Suppressor macrophage treated with lipopolysaccharide for 1 hour (primary cell): ENCODE measurements at regions not wholly inside any gene's neighbourhood (a gene's known extent, or its start where the extent isn't known, plus 50 kb on each side); places are given as distances from the start of the nearest gene placed in this dataset.

Experiments used
- DNase-seq, 3 donors: peaks; one replicate each; pipeline ENCODE4 v3.0.0-alpha.2; 2020 to 2022

DNA sequence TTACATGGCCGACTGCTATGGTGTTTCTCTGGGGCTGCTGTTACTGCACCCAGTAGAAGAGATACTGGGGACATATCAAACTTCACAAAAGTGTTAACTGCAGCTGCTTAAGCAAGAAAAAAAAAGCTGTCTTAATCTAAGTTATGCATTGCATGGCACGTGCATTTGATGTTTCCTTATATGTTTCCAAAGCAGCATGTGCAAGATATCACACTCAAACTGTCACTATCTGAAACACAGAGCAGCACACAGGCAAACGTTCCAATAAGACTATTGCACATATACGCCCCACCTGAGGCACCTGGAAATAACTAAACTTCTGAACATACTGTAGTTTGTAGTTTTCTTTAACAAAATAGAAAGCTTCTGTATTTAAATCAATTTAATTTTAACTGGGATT is 671.4 kb upstream of the ADGRL2 start:
- DNase-seq = no peak

DNA sequence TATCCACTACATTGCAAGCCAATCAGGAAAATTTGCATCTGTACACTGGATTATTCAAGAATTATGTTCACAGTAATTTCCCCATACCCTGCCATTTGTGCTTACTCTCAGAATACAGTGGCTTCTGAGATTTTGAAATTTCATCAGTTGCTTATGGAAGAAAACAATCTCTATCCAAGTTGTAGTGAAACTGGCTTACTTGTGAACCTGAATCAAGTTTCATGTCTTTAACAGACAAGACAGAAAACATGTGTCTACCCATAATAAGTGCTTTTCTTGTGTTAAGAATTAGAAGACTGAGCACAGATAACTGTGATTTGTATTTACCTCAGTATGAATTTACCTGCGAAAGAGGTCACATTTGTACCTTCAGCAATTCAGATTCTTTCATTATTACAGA is 672.7 kb upstream of the ADGRL2 start:
- DNase-seq = no peak

DNA sequence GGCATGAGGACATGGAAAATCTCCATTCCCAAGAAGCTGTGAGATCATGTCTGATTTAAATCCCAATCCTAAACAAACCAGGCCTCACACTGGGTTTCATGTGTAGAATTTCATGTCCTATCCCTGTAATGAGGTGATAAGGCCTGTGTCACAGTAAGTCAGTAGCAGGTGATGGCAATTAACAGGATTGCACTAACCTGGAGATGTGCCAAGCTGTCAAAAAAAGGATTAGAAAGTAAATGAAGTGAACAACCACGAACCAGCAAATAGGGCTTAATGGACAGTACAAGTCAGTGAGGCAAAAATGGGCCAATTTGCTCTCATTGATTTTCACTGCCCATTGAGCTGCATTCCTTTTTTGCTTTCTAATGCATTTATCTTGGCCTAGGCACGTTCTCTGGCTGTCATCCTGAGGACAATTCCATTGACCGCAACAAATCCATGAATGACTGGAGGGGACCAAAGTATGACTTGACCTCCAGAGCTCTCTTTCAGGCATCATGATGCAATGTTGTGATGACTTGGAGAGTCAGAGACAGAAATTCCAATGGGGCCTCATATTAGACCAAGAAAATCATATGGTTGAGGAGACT is 673.6 kb upstream of the ADGRL2 start:
- DNase-seq = no peak

DNA sequence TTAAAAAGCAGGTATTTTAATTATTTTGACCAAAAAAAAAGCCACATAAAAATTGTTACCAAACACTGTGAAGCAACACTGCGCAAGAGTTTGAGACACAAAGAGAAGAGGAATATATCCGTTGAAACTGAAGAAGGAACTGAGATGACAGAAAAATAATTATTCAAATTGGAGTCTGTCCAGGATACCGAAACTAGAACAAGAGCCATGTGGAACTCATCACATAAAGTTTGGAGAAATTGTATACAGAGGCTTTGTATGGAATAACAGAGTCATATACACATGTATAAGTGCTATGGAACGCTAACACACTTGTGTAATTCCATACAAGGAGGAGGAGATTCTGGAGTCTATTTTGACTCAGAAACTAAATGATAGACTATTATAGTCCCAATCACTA is 675.1 kb upstream of the ADGRL2 start:
- DNase-seq = peak in 2 of 3 donors; percentile 47 to 54

DNA sequence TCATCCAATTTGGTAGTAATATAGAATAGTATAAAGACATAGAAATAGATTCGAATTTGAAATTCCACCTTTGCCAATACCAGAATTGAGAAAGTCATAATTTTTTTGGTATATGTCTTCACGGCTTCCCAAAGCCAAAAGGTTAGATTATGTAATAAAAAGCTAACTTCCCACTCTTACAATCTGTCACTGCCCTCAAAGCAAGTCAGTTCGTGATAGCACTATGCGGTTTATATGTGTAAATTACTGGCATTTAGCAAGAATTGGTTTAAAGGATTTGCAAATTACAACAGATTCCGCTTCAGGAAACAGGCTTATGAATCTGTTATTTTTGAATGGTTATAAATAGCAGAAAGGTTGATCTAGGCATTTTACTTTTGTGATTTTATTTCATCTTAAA is 679.4 kb upstream of the ADGRL2 start:
- DNase-seq = peak in 2 of 3 donors; percentile 69 to 71

DNA sequence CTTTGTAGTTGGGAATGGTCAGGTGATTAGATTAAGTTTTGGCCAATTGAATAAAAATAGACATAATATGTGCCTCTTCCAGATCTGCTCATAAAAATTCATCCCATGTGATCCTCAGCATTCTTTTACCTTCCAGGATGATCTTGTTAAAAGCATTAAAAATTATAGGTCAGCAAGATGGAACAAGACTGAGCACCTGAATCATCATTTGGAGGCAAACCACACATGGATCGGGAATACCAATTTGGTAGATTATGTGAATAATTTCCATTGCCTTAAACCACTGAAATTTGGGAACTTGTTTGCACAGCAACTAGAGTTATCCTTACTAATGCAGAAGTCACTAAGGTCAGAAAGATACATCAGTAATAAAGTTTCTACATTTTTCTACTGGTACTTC is 681.4 kb upstream of the ADGRL2 start:
- no peak for DNase-seq

DNA sequence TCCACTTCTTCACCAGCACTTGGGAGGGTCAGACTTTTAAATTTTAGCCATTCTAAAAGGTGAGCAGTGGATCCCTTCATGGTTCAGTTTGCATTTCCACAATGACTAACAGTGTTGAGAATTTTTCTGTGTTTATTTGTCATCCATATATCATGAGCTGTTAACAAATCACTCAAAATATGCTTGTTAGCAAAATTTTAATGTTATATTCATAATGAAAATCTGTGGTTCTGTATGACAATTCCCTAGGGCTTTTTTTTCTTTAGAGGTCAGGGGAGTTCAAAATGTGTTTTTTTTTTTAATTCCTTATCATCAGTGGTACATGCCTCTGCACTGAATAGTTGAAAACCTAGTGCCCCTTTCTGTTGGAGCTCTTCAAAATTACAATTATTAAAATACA is 682.2 kb upstream of the ADGRL2 start:
- DNase-seq = peak in 1 of 3 donors; percentile 5

DNA sequence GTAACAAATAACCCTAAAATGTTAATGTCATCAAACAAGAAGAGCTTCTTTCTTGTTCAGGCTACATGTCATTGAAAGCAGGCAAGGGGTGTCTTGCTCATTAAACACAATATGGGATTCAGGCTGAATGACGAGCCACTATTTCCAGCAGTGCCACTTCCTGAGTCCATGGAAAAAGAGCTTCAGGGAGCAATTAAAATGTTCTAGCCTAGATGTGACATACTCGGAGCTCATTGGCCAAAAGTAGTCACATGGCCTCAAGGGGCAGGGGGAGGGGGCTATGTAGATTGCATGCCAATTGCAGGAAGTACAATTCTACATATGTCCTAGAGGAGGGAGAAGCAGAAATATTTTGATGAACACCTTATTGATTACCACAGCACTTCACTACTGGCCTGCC is 685.3 kb upstream of the ADGRL2 start:
- no peak for DNase-seq

DNA sequence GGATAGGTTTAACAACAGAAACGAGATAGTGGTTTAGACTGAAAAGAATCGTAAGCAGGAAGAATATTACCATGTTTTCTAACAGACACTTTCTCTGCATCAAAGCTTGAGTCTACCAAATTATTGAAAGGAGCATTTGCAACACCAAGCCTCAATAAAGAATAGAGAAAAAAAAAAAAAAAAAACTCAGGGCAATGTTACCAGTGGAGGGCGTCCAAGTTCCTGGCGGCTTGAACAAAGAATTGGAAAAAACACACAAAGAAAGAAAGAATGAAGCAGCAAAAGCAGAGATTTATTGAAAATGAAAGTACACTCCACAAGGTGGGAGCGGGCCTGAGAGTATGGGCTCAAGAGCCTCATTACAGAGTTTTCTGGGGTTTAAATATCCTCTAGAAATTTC is 686.5 kb upstream of the ADGRL2 start:
- no peak for DNase-seq

DNA sequence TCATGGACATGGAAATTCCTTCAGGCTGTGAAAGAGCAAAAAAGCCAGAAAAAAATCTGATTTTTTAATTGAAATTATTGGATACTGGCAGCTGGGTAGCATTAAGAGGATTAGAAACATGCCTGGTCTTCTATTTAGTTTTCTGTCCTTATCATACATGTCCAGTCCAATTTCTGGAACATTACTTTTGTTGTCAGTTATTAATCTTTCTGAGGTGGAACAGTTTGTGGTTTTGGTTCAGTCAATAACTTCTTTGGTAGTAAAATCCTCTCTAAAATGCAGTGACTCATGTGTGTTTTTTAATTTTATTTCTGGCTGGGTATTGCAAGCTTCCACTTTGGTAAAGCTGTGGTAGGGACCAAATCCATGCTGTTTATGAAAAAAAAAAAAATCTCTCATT is 687.0 kb upstream of the ADGRL2 start:
- DNase-seq = no peak

DNA sequence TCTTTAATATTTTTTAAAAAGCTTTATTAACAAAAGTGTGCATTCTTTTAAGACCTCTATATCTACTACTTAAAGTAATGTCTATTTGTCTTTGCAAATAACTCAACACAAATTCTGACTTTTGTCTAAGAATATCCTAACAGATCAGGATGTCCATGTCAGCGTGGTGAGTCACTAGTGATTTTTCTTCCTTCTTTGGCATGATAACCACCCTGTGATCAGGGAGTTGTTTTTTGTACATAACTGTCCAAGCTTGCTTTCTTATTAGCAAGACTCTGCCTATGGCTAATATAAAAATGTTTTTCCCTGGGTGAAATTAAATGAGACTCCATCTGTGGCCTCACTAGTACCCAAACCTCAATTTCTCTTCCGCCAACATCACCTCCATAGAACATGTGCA is 688.9 kb upstream of the ADGRL2 start:
- DNase-seq = peak in 1 of 3 donors; percentile 11

DNA sequence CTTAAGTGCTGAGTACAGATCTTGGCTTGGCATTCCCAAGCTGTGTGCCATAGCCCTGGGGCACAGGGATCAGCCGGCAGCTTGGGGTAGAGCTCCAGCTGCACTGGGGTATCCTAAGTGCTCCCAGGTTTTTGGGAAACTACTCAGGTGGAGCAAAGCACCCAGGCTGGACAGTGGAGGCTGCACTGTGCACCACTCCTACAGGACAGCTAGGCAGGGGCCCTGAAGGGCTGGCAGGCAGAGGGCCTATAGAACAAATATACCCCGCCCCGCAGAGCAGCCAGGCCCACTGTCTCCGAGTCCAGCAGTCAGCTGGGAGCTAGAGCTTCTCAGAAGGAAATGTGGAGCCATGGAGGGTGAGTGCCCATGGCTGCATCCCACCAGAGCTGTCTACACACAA is 691.7 kb upstream of the ADGRL2 start:
- no peak for DNase-seq

DNA sequence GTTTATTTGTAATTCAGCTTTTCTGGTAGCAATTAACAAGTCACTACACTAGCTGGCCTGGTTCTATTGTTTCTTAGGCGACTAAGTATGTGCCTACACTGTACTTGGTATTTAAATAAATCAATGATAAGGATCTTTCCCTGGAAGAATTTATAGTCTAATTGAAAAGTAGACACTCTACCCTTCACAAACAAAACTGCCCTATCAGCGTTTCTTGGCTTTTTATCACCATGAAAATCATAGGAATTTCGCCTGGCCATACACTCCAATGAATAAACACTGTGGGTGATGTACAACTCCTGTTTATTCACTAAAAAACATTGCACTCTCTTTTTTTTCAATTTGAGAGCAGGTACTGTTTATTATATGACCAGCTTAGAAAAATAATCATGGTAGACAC is 702.9 kb upstream of the ADGRL2 start:
- DNase-seq = no peak

DNA sequence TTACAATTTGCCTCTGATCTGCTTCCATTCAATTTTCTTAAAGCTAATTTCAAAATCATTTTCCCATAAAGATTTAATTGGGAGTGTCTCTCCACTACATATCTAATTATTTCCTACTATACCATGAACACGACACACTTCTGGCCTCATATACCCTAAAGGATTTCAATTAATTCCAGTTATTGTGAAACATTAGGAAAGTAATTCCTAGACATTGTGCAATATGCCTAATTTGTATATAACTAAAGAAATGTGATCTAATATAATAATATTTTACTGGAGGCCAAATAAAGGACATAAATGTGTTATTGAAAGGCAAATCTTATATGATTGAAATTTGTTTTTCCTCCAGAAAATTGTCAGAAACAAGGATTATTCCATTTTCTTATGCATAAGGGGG is 727.2 kb upstream of the ADGRL2 start:
- no peak for DNase-seq

DNA sequence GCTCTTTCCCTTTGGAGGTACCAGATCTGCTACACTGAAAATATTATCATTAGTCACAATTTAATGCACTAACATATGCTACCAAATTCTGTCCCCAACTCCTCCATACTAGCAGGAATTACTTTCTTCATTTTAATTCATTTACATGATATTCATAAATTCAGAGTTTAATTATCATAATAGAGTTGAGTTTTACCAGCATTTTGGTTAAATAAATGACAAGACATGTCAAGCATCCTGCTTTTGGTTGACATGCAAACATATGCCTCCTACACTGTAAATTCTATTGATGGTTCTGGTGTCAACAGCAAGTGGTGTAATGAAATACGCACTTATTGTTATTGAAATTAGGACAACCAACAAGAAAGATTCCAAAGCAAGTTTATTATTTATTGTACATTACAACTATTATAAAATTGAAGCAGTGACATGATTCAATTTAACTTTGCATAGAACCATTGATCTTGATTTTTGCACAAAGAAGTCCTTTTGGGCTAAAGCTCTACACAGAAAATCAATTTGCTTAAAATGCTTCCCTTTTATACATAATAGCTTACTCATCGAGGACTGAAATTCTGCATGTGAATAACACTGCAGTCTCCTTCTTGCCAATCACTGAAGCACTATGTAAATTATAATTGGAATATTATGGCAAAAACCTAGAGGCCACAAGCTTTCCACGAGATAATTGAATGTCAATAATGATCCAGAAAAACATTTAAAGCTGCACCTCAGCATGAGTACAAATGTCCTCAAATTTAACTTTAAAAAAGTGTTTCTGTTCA is 728.6 kb upstream of the ADGRL2 start:
- no peak for DNase-seq

DNA sequence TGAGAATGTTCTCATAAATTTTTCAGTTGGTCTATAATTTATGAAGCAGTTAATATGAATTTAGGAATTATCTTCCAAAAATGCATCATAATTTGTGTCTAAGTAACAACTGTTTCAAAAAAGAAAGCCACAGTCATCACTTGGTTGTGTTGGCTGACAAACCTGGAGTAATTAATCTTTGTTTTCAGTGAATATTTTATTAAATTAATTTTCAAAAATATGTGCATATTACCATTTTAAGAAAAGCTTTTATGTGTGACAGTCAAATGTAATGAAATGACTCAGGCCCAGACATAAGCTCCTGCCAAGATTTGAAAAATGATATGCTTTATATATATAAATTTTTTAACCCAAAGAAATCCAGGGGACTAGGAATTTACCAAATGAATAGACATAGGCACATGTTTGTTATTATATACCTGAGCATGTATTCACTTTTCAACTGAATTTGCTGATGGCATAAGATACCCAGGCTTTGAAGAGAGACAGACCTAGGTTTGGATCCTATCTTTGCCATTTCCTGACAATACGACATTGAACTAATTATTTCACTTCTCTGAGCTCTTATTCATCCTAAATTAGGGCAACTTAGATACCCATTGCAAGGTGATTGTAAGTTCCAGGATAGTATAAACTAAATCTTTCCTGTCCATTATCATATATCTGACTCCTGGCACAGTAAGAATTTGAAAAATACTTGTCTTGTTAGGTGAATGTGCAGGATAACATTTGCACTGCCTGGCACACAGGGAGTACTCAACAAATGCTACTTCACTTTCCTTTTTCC is 729.5 kb upstream of the ADGRL2 start:
- DNase-seq = no peak

DNA sequence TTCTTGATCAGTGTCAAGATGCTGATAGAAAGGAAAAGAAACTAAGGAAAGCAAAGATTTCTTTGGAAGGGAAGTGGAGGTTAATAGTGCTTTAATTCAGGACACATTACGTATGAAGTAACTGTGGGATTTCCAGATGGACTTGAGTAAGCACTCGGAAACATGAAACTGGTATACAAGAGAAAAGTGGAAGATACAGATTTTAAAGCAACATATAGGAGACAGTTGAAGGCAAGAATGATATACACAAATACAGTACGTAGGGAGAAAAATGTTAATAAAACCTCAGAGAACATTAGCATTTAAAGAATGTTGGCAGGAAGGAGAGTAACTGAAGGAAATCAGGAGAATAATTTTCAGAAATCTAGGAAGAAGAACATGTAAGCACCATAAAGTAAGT is 730.9 kb upstream of the ADGRL2 start:
- DNase-seq = peak in 1 of 3 donors; percentile 3

DNA sequence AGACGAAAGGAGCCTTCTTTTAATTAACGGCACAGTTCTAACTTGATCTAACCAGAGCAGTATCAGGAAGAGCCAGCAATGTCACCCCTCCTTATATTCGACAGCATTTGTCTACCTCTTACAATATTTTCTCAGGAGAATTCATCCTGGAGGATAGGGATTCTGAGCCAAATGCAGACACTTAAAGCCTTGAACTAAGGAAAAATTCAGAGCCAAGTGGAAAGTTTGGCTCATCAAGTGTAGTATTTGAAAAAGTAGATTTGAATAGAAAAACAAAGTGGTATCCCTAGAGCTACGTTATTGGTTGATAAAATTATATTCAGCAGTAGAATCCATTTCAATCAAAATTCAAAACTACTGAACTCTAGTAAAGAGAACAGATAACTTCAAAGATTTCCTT is 732.0 kb upstream of the ADGRL2 start:
- no peak for DNase-seq

DNA sequence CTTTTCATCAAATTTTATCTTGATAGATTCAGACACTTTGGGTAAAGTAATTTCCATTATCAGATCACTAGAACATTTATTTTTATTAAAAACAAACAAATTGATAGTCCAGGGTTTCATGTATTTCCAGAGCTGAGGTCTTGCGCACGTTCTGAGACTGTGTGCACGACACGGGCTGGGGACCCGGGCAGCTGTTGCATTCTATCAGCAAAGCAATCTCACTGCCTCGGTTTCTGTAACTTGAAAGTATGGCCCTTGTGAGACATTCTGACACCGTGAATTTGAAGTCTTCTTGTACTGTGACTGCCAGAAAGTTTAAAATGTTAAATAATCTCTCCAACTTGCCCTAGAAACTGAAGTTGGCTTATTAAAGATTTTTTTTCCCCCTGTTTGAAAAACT is 746.9 kb upstream of the ADGRL2 start:
- DNase-seq = no peak

DNA sequence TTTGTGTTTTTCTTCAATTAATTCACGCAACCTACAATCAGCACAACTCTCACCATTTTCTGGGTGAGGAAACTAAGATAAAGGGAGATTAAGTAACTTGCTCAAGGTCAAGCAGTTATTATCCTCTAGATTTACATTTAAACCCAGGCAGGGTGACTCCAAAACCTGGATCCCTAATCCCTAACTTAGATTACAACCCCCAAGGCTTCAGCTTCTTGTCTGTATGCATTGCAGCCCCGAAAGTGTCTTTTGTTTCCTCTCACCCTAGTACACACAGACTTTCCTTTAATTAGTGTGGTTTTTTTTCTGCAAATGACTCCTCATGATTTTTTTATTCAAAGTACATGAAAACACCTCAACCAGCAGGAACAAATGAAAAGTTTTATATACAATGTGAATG is 748.6 kb upstream of the ADGRL2 start:
- DNase-seq = no peak

DNA sequence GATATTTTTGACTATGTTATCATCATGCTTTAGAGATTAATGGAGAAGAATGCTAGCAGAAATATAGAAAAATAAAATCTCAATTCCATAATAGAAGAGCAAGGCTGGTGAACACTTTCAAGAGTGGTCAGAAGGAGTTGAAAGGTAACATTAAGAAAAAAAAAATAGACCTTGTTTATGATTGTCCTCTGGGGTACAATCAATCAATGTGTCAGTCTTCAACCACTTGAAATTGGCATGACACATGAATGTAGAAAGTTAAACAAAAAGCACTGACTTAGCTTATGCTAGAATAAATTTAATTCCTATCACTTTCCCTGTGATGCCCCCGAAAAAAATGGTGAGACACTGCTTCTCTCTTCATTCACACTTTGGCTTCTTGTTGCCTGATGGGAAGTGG is 750.3 kb upstream of the ADGRL2 start:
- no peak for DNase-seq

DNA sequence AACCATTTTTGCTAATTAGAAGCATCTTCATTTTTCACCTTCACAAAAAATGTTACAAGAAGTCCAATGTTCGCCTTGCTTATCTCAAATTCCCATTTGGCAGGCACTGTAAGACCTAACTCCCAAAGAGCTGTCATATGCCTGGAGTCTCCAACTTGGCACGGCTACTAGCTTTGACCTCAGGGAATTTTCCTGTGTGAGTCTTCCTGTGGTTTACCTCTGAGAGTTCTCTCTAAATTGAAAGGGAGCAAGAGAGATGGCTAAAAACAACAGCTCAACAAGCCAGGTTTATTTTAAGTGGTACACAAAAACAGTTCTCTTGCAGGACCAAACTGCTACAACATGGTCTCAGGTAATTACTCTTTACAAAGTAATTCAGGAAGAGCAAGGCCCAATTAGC is 756.0 kb upstream of the ADGRL2 start:
- no peak for DNase-seq

DNA sequence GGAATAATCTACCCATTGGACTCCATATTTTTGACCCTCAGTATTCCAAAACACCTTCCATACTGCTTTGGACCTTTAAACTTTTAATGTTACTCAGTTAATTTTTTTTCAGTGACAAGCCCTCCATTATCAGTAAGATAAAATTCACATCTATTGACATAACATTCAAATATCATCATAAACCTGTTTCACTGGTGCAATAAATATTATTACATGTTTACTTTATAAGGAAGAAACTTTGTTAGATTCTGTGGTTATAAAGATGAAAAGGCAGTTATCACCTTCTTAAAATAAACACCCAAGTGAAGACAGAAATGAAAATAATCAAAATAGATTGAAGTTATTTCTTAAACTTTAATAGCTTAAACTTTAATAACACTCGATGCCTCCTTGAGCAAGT is 758.5 kb upstream of the ADGRL2 start:
- no peak for DNase-seq

DNA sequence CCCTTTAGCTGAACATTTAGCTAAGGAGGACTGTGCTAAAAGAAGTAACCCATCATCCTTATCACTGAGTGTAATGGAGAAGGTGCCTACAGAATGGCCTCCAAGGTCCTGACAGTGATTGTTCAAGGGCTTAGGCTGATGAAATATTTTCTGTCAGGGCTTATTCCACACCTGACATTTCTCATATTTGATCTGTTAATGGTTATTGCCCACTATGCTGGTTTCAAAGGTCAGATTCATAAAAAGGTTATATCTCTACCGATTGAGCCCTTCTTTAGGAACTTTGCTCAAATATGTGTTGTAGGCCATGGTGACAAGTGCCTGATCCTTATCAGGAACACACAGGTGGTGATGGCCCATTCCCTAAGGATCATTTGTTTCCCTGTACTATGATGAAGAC is 766.4 kb upstream of the ADGRL2 start:
- DNase-seq = no peak
